GM18870 (cell line): ENCODE measurements at regions not wholly inside any gene's neighbourhood (a gene's known extent, or its start where the extent isn't known, plus 50 kb on each side); places are given as distances from the start of the nearest gene placed in this dataset.
"Not testable (repeated sequence)": the region's sequence is repeated elsewhere in the genome, so short reads cannot be mapped to it uniquely, and the experiment has no call there.

Experiments
- ATAC-seq: cut with Tn5 transposase; IDR thresholded peaks from one replicate; pipeline ENCODE4 v1.9.1; 2021; ENCODE audit warnings: moderate library complexity; ENCODE audit not compliant: unreplicated experiment

DNA sequence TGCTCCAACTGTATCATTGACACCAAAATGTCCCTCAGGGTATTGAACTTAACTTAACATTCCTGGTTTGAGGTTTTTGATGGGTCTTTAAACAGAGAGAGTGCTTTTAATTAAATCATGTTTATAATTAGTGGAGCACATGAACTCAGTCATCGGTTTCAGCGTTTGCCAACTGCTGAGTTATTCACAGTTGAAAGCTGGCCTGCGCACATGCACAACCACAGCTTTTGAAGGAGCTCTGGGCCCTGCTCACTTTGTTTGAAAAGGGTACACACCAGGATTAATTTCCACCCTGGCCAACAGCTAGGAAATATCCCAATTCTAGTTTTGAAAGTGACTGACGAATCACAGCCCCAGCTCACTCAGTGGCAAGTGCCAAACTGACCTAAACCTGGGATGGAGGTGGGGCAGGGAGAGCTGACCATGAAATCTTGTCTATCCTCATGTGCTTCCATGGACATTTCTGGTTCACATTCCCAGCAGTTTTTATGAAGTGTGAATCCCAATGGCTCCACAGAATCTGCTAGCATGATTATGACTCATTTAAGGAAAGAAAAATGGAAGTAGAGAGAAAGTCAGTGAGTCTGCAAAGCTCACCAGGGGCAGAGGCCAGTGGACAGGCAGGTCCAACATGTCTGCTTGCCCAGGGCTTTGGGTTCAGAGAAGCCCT lies 247.8 kb downstream of the FNDC1 start:
- no peak for ATAC-seq

DNA sequence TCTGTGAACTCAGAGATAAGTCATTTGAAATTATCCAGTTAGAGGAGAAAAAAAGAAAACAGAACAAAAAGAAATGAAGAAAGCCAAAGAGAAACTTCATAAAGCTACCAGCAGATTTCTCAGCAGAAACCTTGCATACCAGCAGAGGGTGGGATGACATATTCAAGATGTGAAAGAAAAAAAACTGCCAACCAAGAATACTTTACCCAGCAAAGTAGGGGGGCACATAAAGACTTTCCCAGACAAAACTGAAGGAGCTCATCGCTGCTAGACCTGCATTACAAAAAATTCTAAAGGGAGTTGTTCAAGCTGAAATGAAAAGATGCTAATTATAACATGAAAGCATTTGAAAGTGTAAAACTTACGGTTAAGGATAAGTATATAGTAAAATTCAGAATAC lies 246.3 kb downstream of the FNDC1 start:
- ATAC-seq = no peak

DNA sequence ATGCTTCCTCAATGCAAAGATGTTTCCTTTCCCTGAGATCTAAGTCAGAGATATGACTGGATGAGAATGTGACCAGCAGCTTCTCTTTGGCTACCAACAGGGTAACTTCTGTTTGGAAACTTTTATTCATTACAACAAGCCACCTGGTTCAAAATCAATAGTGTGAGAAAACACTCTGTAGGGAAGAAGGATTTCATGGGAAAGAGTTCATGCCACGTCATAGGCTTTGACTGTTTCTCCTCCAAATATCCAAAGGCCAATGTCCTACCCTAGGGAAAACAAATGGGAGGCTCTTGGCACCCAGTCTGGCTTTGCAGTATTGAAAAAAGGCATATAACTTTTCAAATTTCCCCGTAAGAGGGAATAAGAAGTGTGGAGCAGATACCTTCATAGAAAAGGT lies 245.5 kb downstream of the FNDC1 start:
- no peak for ATAC-seq

DNA sequence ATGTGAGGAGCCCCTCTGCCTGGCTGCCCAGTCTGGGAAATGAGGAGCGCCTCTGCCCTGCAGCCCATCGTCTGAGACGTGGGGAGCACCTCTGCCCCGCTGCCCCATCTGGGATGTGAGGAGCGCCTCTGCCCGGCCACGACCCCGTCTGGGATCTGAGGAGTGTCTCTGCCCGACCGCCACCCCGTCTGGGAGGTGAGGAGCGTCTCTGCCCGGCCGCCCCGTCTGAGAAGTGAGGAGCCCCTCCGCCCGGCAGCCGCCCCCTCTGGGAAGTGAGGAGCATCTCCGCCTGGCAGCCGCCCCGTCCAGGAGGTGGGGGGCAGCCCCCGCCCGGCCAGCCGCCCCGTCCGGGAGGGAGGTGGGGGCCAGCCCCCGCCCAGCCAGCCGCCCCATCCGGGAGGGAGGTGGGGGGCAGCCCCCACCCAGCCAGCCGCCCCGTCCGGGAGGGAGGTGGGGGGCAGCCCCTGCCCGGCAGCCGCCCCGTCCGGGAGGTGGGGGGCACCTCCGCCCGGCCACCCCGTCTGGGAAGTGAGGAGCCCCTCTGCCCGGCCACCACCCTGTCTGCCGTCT lies 238.1 kb downstream of the FNDC1 start:
- not testable (repeated sequence) for ATAC-seq

DNA sequence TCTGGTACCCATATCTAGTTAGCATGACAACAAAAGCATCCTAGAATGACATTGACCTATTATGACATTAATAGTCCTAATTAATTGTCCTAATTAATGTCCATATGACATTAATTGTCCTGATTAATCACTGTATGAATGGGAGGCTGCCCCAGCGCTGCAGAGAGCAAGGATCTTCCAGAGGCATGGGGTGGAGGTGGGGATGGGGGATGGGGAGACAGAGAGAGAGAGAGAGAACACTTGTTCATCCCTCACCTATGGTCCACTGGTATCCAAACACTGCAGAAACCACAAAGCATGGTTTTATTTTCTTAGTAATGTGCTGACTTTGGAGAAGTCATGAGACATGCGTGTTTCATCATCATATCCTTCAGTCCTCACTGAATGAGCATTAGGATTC lies 235.1 kb downstream of the FNDC1 start:
- ATAC-seq = no peak

DNA sequence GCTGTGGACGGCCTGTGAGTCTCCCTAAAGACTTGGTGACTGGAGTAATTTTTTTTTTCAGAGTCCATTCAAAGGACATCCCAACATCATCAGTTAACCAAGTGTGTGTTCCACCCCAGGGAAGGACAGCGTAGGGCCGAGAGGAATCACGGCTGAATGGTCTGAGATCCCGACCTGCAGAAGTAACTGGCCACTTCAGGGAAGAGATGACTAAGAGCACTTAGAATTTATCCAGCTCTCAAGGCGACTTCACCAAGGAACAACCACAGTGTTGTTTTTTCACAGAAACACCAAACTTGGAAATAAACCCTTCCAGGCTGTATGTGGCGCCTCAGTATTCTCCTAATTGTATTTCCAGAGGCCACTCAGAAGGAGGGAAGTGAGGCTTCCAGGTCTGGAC lies 231.6 kb downstream of the FNDC1 start:
- ATAC-seq = no peak

DNA sequence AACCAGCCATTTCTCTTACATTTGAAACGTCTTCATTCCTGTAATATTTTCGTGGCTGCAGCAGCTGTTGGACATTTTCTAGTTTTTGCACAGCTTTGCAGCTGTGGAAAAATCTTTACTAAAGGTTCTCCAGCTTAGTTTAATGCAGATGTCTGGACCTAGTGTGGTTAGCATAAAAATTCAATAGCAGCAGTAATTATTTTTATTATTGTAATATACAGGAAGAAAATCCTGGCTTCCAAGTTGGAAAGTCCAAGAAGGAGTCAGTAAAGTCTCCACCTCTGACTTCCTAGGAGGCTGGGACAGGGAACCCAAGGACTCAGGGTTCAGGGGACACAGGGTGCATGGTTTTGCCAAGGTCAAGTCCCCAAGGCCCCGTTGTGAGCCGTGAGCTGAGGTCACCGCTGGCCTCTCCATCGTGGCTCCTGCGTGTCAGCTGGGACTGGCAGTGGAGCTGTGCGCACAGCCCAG lies 230.6 kb downstream of the FNDC1 start:
- ATAC-seq = no peak

DNA sequence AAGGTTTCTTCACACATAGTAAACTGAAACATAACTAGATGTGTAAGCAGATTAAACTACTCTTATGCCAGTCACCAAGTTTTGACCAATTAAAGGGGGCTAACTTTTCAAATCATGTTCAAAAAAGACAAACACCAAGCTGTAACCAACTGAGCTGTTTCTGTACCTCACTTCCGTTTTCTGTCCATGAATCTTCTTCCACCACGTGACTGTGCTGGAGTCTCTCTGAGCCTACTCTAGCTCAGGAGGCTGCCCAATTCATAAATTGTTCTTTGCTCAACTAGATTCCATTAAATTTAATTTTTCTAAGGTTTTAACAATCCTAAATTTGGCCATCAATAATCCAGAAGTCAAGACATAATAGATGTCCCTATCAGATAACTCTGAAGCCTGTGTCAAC lies 229.4 kb downstream of the FNDC1 start:
- ATAC-seq = no peak

DNA sequence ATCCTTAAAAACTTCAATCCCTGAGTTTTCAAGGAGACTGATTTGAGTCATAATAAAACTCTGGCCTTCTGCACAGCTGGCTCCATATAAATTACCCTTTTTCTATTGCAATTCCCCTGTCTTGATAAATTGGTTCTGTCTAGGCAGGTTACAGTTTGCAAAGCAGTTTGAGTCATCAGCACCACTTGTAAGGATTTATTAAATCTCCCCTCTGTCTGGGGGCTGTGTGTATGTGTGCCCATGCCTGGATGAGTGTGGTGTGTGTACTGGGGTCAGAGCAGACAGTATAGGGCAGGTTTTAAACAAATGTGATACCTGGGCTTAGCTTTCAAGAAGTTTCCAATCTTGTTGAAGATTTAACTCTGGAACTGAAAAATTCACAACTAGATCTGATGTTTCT lies 228.6 kb downstream of the FNDC1 start:
- no peak for ATAC-seq

DNA sequence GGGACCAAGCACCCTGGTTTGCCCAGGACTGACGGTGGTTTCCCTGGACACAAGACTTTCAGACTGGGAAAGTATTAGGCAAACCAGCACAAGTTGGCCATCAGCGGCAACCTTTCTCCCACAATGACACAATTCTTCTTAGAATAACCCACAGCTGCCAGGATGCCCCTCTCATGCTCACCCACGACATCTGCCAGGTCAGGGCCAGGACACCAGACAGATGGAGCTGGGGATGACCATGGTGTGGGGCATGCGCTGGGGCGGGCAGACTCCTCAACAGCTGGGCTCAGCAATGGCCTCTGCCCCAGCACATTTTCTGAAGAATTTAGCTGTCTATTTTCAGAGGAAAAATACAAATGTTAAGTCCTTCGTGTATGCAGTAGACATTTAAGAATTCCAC lies 226.4 kb downstream of the FNDC1 start:
- ATAC-seq = no peak

DNA sequence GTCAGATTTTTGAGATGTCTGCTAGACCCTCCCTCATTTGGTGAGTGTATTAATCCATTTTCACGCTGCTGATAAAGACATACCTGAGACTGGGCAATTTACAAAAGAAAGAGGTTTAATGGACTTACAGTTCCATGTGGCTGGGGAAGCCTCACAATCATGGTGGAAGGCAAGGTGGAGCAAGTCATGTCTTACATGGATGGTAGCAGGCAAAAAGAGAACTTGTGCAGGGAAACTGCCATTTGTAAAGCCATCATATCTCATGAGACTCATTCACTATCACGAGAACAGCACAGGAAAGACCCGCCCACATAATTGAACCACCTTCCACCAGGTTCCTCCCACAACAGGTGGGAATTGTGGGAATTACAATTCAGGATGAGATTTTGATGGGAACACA lies 223.5 kb downstream of the FNDC1 start:
- not testable (repeated sequence) for ATAC-seq

DNA sequence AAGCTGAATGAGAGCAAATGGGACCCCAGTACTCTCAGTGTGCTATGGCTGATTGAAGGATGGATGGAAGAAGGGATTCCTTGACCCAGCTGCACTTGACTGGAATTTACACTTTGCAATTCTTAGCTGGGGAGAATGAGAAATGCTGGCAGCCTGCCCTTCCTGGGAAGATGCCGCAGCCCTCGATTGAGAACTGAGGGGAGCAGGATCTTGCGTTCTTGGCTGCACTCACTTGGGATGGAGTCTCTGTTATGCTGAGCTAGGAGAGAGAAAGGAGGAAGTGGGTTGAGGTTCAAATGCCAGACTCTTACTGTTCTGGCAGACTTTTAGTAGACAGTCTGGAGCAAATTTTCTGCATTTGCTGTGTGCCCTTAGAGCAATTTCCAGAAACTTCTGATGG lies 221.2 kb downstream of the FNDC1 start:
- no peak for ATAC-seq

DNA sequence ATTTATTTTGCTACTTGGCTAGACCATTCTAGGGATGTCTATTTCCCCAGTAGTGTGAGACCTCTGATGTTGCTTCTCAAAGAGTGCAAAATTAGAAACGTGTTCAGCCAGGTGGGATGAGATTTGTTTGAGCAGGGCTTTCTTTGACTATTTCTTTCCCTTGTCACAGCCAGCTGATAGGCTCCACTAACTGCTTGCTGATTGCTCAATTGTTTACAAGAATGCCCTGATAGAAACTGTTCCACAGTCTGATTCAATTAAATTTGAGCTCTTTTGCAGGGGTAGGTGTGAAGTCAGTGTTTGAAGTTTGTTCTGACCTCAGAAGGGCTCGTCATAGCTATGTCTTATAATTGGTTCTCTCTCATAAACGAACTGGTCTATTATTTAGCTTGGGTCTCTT lies 220.5 kb downstream of the FNDC1 start:
- ATAC-seq = no peak

DNA sequence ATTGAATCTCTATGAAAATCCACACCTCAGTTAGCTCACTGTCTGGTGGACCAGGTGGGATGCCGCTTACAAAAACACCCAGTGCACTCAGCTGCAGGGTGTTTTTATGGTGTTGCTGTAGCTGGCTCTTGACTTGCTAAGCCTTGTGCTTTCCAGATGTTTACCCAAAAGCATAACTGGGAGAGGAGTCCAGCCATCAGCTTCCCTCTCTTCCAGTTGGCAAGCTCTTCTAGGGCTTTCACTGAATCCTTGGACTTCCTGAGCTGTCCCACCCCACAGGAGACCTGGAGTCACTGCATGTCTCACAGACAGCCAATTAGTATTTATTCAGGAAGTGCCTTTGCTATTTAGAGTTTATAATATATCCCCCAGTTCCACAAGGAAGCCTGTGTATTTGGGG lies 210.9 kb downstream of the FNDC1 start:
- ATAC-seq = no peak

DNA sequence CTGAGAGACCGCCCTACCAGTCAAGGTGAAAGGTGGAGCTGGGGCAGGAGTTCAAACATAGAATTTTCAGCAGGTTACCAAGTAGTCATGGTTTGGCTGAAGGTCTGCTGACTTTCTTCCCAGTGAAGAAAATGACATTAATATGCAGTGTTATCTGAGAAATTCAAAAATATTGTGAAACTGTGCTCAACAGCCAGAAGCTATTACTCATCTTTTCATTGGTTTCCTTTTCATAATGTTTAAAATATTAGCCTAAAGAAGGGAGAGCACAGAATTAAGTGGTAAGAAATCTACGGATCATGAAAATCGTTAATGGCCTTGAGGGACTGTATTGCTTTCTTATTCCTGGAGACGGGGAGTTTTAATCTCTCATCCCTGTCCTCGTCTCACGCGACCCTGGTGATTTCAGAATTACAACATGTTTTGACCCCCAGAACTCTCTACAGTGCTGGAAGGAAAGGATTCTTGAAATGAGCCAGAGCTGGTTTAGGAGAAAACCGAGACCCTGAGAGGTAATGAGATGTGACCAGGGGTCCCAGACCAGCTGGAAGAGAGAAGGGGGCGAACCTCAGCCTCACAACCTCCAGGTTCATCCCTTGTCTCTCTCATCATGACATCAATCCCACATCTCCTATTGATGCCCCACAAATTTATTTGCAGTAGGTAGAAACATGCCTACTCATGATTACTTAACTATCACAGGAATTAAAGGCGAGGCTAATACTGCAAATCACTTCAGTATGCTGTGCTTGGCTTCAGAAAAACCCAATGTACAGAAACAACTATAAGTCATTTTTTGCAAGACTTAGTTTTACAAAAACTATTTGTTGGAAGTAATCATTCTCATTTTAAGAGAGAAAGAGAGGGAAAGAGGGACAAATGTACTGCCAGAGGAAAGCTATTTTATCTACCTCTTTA lies 209.5 kb downstream of the FNDC1 start:
- ATAC-seq = no peak

DNA sequence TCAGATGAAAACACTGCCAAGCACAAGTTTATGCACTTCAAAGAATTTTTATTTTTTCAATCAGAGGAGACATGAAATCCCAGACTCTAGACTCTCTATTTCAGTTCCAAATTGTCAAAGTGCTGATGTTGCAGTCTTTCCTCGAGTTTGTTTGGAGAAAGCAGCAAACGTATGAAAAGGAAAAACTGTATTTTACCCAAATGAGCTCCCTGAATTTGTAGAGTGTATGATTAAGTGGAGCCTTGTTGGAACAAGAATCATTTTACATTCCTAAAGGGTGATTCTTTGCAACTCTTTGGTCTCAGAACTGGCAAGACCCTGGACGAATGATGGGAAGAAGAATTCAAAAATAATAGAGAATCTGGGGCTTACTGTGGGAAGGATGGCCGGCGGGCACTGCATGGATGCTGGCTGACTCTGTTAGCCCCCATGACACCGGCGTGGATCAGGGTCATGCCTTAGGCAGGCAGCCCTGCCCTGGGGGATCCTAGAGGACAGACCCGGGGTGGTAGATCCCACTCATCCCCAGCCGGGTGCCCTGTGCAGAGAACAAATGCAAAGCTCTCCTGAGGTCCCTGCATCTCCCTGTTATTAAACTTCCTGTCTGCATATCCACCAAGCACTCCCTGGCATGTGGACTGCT lies 207.4 kb downstream of the FNDC1 start:
- no peak for ATAC-seq

DNA sequence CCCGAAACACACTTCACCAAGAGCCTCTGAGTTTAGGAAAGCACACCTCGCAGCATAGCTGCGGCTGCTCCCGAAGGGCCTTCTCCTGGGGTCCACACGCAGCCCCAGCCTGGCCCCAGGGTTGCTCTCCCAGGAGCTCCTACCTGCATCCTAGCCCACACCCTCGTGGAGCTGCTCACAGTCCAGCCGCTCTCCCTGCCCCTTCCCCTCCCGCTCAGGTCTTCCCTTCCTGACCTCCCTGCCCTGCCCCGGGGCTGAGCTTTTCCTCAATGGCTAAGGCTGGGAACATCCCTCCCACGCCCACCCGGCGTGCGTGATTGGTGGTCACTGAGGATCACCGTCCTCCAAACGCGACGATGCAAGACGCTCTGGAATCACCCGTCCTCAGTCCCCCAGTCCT lies 205.8 kb downstream of the FNDC1 start:
- ATAC-seq = no peak

DNA sequence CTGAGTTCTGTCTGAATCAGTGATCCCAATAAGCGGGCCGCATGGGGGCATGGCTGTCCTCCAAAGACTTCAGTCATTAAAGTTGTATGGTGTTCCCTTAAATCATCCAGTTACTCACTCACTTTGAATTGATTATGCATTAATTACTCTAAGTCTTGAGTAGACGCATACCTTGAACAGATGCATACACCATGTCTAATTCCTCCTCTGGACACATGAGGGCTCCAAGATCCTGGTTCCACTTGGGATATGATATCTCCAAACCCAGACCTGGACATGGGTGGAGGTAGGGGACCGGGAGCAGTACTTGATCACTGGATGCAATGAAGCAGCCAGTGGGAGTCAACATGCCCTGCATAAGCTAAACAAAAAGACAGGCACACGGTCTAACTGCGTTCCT lies 204.5 kb downstream of the FNDC1 start:
- ATAC-seq = no peak

DNA sequence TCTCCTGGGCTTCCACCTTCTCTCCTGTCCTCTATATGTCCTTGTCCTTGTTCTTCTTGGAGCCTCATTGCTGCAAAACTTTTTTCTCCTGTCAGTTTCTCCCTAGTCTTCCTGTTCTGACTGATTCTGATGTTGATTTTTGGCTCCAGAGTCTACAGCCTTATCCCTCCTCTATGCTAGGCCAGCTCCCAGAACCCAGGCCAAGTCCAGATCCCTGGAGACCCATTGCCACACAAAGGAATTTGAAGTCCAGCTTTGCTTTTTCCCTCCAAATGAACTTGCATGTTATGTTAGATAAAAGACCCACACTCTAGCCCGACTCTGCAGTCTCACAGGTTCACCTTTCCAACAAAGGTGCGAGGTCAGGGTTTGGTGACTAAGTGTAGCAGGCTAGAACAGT lies 203.1 kb downstream of the FNDC1 start:
- no peak for ATAC-seq

DNA sequence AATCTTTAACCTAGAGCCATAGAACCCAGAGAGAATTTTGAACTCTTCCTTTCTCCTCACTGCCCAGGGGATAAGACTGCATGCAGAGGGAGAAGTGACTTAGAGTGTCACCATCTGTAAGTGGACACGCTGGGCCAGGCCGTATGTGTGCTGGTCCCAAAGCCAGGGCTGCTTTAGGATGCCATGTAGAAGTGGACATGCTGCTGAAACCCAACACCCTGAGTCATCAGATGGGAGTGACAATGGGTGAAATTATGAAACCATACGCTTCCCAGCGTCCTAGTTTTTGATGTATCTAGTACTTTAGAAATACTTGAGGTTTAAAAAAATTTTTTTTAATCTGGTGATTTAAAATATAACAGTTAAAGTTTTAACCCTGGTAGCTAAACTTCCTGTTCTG lies 191.1 kb downstream of the FNDC1 start:
- ATAC-seq = no peak

DNA sequence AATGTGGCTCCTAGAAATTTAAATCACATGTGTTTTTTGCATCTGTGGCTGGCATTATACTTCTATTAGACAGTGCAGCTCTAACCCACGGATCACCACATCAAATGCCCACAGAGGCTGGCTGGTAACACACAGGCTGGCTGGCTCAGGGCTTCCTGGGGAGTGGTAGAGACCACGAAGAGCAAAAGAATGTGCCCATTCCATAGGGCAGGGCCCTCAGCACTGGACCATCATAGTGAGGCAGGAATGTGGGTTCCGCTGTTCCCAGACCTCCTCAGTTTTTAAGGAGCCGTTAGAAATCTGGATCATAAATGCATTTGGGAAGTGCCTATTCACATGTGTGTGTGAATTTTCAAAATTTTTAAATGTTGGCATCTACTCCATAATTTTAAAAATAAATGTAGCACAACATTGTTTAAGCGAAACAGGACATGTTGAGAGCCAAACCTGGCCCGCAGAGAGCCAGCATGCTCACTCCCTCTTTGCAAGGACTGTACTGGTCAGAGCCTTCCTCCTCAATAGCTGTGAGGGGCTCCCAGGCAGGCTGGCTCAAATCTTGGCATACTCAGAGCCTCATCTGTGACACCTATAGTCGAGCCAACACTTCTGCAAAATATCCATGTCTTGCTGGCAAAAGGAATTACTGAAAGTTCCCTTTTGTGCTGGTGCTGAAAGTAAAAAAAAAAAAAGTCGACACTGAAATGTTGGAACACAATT lies 190.5 kb downstream of the FNDC1 start:
- no peak for ATAC-seq
